GM10266 (cell line): ENCODE measurements at regions not wholly inside any gene's neighbourhood (a gene's known extent, or its start where the extent isn't known, plus 50 kb on each side); places are given as distances from the start of the nearest gene placed in this dataset.
"Not testable (repeated sequence)": the region's sequence is repeated elsewhere in the genome, so short reads cannot be mapped to it uniquely, and the experiment has no call there.

ENCODE experiments used
- DNase-seq: peaks from one replicate; pipeline ENCODE4 v3.0.0; 2012; ENCODE audit errors: extremely low spot score
- TF ChIP-seq, protein P1 (sequence below): IDR thresholded peaks from 2 replicates; pipeline ENCODE4 v1.5.1; 2012; ENCODE audit warnings: mild to moderate bottlenecking, low read depth; ENCODE audit not compliant: control insufficient read depth, insufficient read depth; ENCODE audit errors: missing control alignments

- no peak for DNase-seq
- TF ChIP-seq, protein P1, sequence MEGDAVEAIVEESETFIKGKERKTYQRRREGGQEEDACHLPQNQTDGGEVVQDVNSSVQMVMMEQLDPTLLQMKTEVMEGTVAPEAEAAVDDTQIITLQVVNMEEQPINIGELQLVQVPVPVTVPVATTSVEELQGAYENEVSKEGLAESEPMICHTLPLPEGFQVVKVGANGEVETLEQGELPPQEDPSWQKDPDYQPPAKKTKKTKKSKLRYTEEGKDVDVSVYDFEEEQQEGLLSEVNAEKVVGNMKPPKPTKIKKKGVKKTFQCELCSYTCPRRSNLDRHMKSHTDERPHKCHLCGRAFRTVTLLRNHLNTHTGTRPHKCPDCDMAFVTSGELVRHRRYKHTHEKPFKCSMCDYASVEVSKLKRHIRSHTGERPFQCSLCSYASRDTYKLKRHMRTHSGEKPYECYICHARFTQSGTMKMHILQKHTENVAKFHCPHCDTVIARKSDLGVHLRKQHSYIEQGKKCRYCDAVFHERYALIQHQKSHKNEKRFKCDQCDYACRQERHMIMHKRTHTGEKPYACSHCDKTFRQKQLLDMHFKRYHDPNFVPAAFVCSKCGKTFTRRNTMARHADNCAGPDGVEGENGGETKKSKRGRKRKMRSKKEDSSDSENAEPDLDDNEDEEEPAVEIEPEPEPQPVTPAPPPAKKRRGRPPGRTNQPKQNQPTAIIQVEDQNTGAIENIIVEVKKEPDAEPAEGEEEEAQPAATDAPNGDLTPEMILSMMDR, result no peak
Observed at GRCh38 chr4:115515366-115515765, 401.9 kb upstream of the NDST4 start.

GRCh38 chr4:115514675-115515074, 401.3 kb upstream of the NDST4 start:
- TF ChIP-seq, protein P1, result no peak

DNA sequence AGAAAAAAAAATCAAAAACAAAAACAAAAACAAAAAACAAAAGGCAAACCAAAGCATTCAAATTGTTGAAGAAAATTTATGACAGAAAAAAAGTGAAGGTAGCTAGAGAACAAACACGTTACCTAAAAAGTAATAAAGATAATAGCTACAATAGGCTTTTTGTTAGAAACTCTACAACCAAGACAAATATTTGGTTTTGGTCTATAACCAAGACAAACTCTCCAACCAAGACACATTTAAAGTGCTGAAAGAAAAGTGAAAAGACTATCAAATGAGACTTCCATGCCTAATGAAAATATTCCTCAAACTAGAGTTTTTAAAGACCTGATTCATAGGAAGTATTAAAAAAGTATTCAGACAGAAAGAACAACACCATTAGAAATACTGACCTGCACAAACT, 391.9 kb upstream of the NDST4 start:
- no peak for DNase-seq
- TF ChIP-seq, protein P1, result no peak

More at GRCh38 chr4:115514675-115515074, 401.3 kb upstream of the NDST4 start:
- DNase-seq, result no peak

DNA sequence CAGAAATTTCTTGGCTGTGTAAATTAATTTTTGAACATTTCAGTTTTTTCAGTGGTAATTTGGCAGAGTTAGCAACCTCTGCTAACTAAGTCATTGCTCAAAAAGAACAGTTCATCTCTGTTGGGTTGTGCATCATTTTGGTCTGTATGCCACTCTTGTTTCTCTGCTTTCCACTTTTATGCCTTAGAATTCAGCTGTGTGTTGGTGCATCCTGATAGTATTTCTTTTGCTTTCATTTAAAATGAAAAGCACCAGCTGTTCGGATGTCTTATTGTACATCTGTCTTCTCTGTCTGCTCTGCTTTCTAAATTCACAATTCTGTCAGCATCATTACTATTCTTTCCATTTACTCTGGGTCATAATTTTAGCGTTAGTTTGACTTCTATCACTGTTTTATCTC, 388.2 kb upstream of the NDST4 start:
- TF ChIP-seq, protein P1, result no peak
- DNase-seq, result no peak

GRCh38 chr4:115493770-115494169, 380.4 kb upstream of the NDST4 start:
- not testable (repeated sequence) for DNase-seq

DNA sequence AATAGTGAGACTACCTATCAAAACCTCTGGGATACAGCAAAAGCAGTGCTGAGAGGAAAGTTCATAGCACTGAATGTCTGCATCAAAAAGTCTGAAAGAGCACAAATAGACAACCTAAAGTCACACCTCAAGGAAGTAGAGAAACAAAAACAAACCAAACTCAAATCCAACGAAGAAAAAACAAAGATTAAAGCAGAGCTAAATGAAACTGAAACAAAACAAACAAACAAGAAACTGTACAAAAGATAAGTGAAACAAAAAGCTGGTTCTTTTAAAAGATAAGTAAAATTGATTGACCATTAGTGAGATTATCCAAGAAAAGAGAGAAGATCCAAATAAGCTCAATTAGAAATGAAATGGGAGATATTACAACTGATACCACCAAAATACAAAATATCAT, 378.3 kb upstream of the NDST4 start:
- TF ChIP-seq, protein P1, result no peak
- DNase-seq, result no peak

DNA sequence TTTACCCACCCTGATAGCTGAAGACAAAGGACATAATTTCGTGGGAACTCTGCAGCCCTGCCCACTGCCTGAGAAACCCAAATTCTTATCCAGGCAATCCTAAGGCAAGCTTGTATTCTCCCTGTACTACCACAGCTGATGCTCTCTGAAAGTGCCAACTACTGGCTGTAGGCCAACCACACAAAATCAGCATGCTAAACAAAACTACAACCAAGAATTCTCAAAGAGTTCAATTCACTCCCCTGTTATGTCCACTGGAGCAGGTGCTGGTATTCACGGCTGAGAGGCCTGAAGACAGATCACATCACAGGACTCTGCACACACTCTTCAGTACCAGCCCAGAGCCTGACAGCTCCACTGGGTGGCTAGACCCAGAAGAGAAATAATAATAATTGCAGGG, 375.9 kb upstream of the NDST4 start:
- no peak for DNase-seq
- TF ChIP-seq, protein P1, result no peak

DNA sequence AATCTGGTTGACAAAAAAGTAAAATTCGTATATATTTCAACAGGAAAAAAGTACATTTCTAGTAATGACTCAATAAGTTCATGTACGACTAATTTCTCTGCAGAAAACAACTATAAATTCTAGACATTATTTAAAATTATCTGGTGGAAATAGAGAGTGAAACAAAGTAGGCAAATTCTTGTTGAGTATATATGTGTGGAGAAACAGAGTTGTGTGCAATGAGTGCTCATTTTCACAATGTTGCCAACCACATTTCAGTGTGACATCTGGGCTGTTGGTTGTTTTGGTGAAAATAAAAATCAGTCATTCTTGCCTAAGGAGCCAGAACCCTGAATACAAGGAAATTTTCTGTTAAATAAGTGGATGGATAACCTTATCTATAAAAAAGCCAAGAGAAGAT, 372.0 kb upstream of the NDST4 start:
- DNase-seq, result no peak
- TF ChIP-seq, protein P1, result no peak
